ENCODE measurements at regions not wholly inside any gene's neighbourhood (a gene's known extent, or its start where the extent isn't known, plus 50 kb on each side); places are given as distances from the start of the nearest gene placed in this dataset.

- TF ChIP-seq, protein P1, sequence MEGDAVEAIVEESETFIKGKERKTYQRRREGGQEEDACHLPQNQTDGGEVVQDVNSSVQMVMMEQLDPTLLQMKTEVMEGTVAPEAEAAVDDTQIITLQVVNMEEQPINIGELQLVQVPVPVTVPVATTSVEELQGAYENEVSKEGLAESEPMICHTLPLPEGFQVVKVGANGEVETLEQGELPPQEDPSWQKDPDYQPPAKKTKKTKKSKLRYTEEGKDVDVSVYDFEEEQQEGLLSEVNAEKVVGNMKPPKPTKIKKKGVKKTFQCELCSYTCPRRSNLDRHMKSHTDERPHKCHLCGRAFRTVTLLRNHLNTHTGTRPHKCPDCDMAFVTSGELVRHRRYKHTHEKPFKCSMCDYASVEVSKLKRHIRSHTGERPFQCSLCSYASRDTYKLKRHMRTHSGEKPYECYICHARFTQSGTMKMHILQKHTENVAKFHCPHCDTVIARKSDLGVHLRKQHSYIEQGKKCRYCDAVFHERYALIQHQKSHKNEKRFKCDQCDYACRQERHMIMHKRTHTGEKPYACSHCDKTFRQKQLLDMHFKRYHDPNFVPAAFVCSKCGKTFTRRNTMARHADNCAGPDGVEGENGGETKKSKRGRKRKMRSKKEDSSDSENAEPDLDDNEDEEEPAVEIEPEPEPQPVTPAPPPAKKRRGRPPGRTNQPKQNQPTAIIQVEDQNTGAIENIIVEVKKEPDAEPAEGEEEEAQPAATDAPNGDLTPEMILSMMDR (IDR thresholded peaks at IDR 0.05; ENCODE audit: borderline replicate concordance), result no peak
- Histone ChIP-seq H3K4me1 (no peaks in the 10 kb centered on the region), H3K4me3 (no peak overlapping the region), H3K9me3 (replicated peaks) (no peaks in the 10 kb centered on the region), H3K27me3 (ENCODE audit: low read depth) (no peaks in the 10 kb centered on the region), H3K27ac (replicated peaks) (no peak overlapping the region), H3K36me3 (no peaks in the 10 kb centered on the region)
- no peak for DNase-seq
- intact Hi-C loops (cut with micrococcal nuclease), result no loop called here
These were observed 579.3 kb upstream of the ADGRL4 start for GRCh38 chr1:79585801-79586200.

GRCh38 chr1:79575424-79575823 is 568.9 kb upstream of the ADGRL4 start:
- Histone ChIP-seq H3K4me1 (no peaks in the 10 kb centered on the region), H3K4me3 (no peak overlapping the region), H3K9me3 (replicated peaks) (no peaks in the 10 kb centered on the region), H3K36me3 (no peaks in the 10 kb centered on the region), H3K27ac (replicated peaks) (no peak overlapping the region), H3K27me3 (ENCODE audit: low read depth) (no peaks in the 10 kb centered on the region)
- TF ChIP-seq, protein P1 (IDR thresholded peaks at IDR 0.05; ENCODE audit: borderline replicate concordance), result no peak
- DNase-seq, result no peak
- intact Hi-C loops (cut with micrococcal nuclease), result no loop called here

DNA sequence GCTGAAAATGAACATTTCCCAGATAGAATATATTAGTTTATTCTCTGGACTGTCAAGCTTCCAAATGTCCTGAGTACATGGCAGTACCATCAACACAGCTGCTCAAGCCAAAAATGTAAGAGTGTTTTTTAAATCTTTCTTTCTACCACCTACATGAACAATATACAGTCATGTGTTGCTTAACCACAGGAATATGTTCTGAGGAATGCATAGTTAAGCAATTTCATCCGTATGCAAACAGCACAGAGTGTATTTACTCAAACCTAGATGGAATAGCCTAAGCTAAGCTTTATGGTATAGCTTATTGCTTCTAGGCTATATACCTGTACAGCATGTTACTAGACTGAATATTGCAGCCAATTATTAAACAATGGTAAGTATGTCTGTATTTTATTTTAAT is 561.9 kb upstream of the ADGRL4 start:
- Histone ChIP-seq H3K27me3 (ENCODE audit: low read depth) (no peaks in the 10 kb centered on the region), H3K4me3 (no peak overlapping the region), H3K27ac (replicated peaks) (no peak overlapping the region), H3K36me3 (no peaks in the 10 kb centered on the region), H3K9me3 (replicated peaks) (peaks cover under 1% of the 10 kb centered on the region), H3K4me1 (no peaks in the 10 kb centered on the region)
- DNase-seq, result no peak
- TF ChIP-seq, protein P1 (IDR thresholded peaks at IDR 0.05; ENCODE audit: borderline replicate concordance), result no peak
- intact Hi-C loops (cut with micrococcal nuclease), result no loop called here

- Histone ChIP-seq H3K27ac (replicated peaks) (no peak overlapping the region), H3K4me3 (no peak overlapping the region), H3K4me1 (no peaks in the 10 kb centered on the region), H3K9me3 (replicated peaks) (peaks cover 3% of the 10 kb centered on the region), H3K27me3 (ENCODE audit: low read depth) (no peaks in the 10 kb centered on the region), H3K36me3 (no peaks in the 10 kb centered on the region)
- intact Hi-C loops (cut with micrococcal nuclease), result no loop called here
- DNase-seq, result no peak
- TF ChIP-seq, protein P1 (IDR thresholded peaks at IDR 0.05; ENCODE audit: borderline replicate concordance), result no peak
These were observed 555.0 kb upstream of the ADGRL4 start for GRCh38 chr1:79561521-79561978.

DNA sequence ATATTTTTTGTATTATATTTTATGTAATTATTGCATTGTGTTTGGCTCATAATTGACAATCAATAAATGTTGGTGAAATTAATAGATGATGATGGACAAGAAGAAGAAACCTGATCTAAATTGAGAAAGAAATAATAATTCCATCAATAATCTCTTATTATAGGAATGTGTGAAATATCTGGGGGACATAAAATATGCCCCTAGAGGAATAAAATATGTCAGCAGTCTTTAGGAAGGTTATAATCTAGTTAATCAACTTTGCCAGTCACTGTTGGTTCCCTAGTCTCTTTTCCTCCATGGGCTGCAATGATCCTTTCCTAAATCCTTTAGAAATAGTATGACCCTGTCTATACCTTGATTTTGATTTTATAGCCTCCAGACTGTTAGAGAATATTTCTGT is 549.7 kb upstream of the ADGRL4 start:
- H3K4me3 ChIP-seq, result no peak overlapping the region
- H3K36me3 ChIP-seq, result no peaks in the 10 kb centered on the region
- no peak for DNase-seq
- H3K27me3 ChIP-seq (ENCODE audit: low read depth), result no peaks in the 10 kb centered on the region
- intact Hi-C loops (cut with micrococcal nuclease), result no loop called here
- no peak overlapping the region for H3K27ac ChIP-seq (replicated peaks)
- TF ChIP-seq, protein P1 (IDR thresholded peaks at IDR 0.05; ENCODE audit: borderline replicate concordance), result no peak
- no peaks in the 10 kb centered on the region for H3K4me1 ChIP-seq
- H3K9me3 ChIP-seq (replicated peaks), result no peaks in the 10 kb centered on the region

GRCh38 chr1:79554688-79555087 is 548.2 kb upstream of the ADGRL4 start:
- TF ChIP-seq, protein P1 (IDR thresholded peaks at IDR 0.05; ENCODE audit: borderline replicate concordance), result no peak
- Histone ChIP-seq H3K36me3 (no peaks in the 10 kb centered on the region), H3K4me1 (no peaks in the 10 kb centered on the region), H3K9me3 (replicated peaks) (no peaks in the 10 kb centered on the region), H3K27ac (replicated peaks) (no peak overlapping the region), H3K4me3 (no peak overlapping the region), H3K27me3 (ENCODE audit: low read depth) (no peaks in the 10 kb centered on the region)
- DNase-seq, result no peak
- intact Hi-C loops (cut with micrococcal nuclease), result no loop called here
